Endothelial cell of umbilical vein (primary cell): ENCODE measurements at regions not wholly inside any gene's neighbourhood (a gene's known extent, or its start where the extent isn't known, plus 50 kb on each side); places are given as distances from the start of the nearest gene placed in this dataset.

ENCODE experiments used
- BruUV-seq: library from RNA; stranded (reverse); fragments of 400-500 nt; replicated peaks from 2 replicates; lab custom pipeline; 2021; lab: Mats Ljungman, UMichigan
- CTCF ChIA-PET: fragments of 300-600, 350-600 bp; sonication (Branson Sonifier 250); formaldehyde crosslinking; loops from one replicate; lab custom pipeline; 2021; ENCODE audit warnings: antibody characterized with exemption, inconsistent platforms; lab: Charles Lee
- POLR2A ChIA-PET: fragments of 300-600, 350-600 bp; sonication (Branson Sonifier 250); formaldehyde crosslinking; loops from one replicate; lab custom pipeline; 2021; ENCODE audit warnings: antibody characterized with exemption, inconsistent platforms; lab: Charles Lee
- DNase-seq: peaks from one replicate; pipeline ENCODE4 v3.0.0-alpha.2; 2011; ENCODE audit warnings: low read depth, low spot score
- FAIRE-seq: peaks from 2 replicates; lab custom pipeline; 2011; peaks lifted over from hg19 to GRCh38; lab: Jason Lieb, UNC
- H2AFZ ChIP-seq: 2 replicates; pipeline ENCODE4 v1.6.0; 2012; ENCODE audit warnings: low read depth, low read length, control low read depth, inconsistent platforms
- H3K27ac ChIP-seq: 2 replicates; pipeline ENCODE4 v1.5.1; 2011; ENCODE audit warnings: low read depth, mild to moderate bottlenecking, control low read depth, low read length, moderate library complexity; ENCODE audit not compliant: insufficient read depth
- H3K27me3 ChIP-seq, 2 experiments: 2 replicates each; pipeline versions ENCODE4 v1.6.0 to v1.6.1; 2011; ENCODE audit warnings: low read length in 2 of 2, mixed read lengths in 1 of 2; ENCODE audit not compliant: control insufficient read depth in 2 of 2, insufficient read depth in 2 of 2
- H3K36me3 ChIP-seq, 2 experiments: 2 replicates in 1 of 2; 3 replicates in 1 of 2; pipeline ENCODE4 v1.5.1; 2011; ENCODE audit warnings: low read length in 2 of 2, mild to moderate bottlenecking in 1 of 2, moderate library complexity in 1 of 2; ENCODE audit not compliant: control insufficient read depth in 2 of 2, insufficient read depth in 2 of 2; ENCODE audit errors: extremely low read depth in 1 of 2
- H3K4me1 ChIP-seq: 3 replicates; pipeline ENCODE4 v1.5.1; 2011; ENCODE audit warnings: mild to moderate bottlenecking, low read length; ENCODE audit not compliant: control insufficient read depth, insufficient read depth; ENCODE audit errors: extremely low read depth
- H3K4me2 ChIP-seq: 2 replicates; pipeline ENCODE4 v1.6.1; 2011; ENCODE audit warnings: low read length, control low read depth, mixed read lengths; ENCODE audit not compliant: insufficient read depth
- H3K4me3 ChIP-seq, 3 experiments: fragments of 200-600 bp in 1 of 3; sonication (generic), shearing (Covaris generic) in 1 of 3; replicated peaks in 1 of 3; 2 replicates each; pipeline ENCODE4 v1.5.1; 2011 to 2016; ENCODE audit warnings: control low read depth in 3 of 3, low read length in 3 of 3, mild to moderate bottlenecking in 2 of 3, inconsistent platforms in 1 of 3, low read depth in 1 of 3, moderate library complexity in 1 of 3; ENCODE audit not compliant: insufficient read depth in 1 of 3
- H3K79me2 ChIP-seq: 2 replicates; pipeline ENCODE4 v1.6.0; 2012; ENCODE audit warnings: low read length, inconsistent platforms; ENCODE audit not compliant: control insufficient read depth, insufficient read depth
- H3K9ac ChIP-seq: replicated peaks from 2 replicates; pipeline ENCODE3; 2011; ENCODE audit warnings: low read length, control low read depth; ENCODE audit not compliant: insufficient read depth; ENCODE audit errors: extremely low read depth
- H3K9me1 ChIP-seq: replicated peaks from 3 replicates; pipeline ENCODE4 v1.6.0; 2011; ENCODE audit warnings: mild to moderate bottlenecking, low read length; ENCODE audit not compliant: control insufficient read depth, insufficient read depth; ENCODE audit errors: extremely low read depth
- H3K9me3 ChIP-seq: replicated peaks from 2 replicates; pipeline ENCODE4 v1.5.1; 2012; ENCODE audit warnings: low read length, inconsistent platforms; ENCODE audit not compliant: control insufficient read depth, insufficient read depth
- H4K20me1 ChIP-seq: replicated peaks from 2 replicates; pipeline ENCODE3; 2011; ENCODE audit warnings: mild to moderate bottlenecking, low read length; ENCODE audit not compliant: control insufficient read depth, insufficient read depth; ENCODE audit errors: extremely low read depth
- CTCF ChIP-seq, 2 donors: IDR thresholded peaks; 1 replicate in 1 of 2; 2 replicates in 1 of 2; pipeline ENCODE4 v1.5.1; 2011; ENCODE audit warnings: low read length in 2 of 2, mild to moderate bottlenecking in 2 of 2, moderate library complexity in 2 of 2, control low read depth in 1 of 2, inconsistent platforms in 1 of 2, low read depth in 1 of 2; ENCODE audit not compliant: insufficient read depth in 1 of 2; ENCODE audit errors: extremely low read depth in 1 of 2
- EZH2 ChIP-seq: IDR thresholded peaks from 2 replicates; pipeline ENCODE4 v1.6.1; 2012; ENCODE audit warnings: borderline replicate concordance, low read depth, mild to moderate bottlenecking, moderate library complexity, low read length, inconsistent platforms; ENCODE audit not compliant: severe bottlenecking
- FOS ChIP-seq: IDR thresholded peaks from 2 replicates; pipeline ENCODE4 v1.6.1; 2011; ENCODE audit warnings: mild to moderate bottlenecking, low read length, moderate library complexity, borderline replicate concordance; ENCODE audit not compliant: insufficient read depth
- GATA2 ChIP-seq: IDR thresholded peaks from 2 replicates; pipeline ENCODE4 v1.7.0; 2011; ENCODE audit warnings: low read depth, mild to moderate bottlenecking, moderate library complexity, mixed read lengths, low read length; ENCODE audit not compliant: insufficient read length, insufficient read depth
- JUN ChIP-seq: IDR thresholded peaks from 2 replicates; pipeline ENCODE4 v1.6.1; 2011; ENCODE audit warnings: borderline replicate concordance, low read depth; ENCODE audit not compliant: insufficient read length, insufficient read depth
- MAX ChIP-seq: IDR thresholded peaks from 2 replicates; pipeline ENCODE4 v1.6.1; 2011; ENCODE audit not compliant: insufficient read depth, insufficient read length
- MYC ChIP-seq: IDR thresholded peaks from one replicate; pipeline ENCODE4 v1.6.1; 2011; ENCODE audit warnings: mild to moderate bottlenecking, low read depth, low read length
- POLR2A ChIP-seq: IDR thresholded peaks from 2 replicates; pipeline ENCODE4 v1.6.1; 2012; ENCODE audit warnings: low read depth, mild to moderate bottlenecking, control low read depth, low read length
- POLR2AphosphoS5 ChIP-seq: IDR thresholded peaks from 2 replicates; pipeline ENCODE4 v1.6.1; 2012; ENCODE audit warnings: low read depth, mild to moderate bottlenecking, control low read depth, low read length, moderate library complexity; ENCODE audit not compliant: insufficient read depth
- dilution Hi-C: fragments of 300-500 bp; cut with MboI; formaldehyde crosslinking; loops from one replicate; pipeline ENCODE4 v1.15.0; 2019; ENCODE audit warnings: low sequenced_read_pairs; ENCODE audit not compliant: extremely low pct_ligation_motif_present
- intact Hi-C: fragments of 100-400 bp; cut with micrococcal nuclease; formaldehyde crosslinking; loops from one replicate; pipeline ENCODE4 v1.10.0; 2022

- no peak for FAIRE-seq
- Histone ChIP-seq H2AFZ (no peak overlapping the region), H3K27ac (no peak overlapping the region), H3K9me1 (no peaks in the 10 kb centered on the region), H3K4me3 (no peak overlapping the region), H3K79me2 (no peaks in the 10 kb centered on the region), H3K9ac (no peak overlapping the region), H3K4me2 (no peak overlapping the region), H3K9me3 (no peaks in the 10 kb centered on the region), H3K27me3 (no peaks in the 10 kb centered on the region), H4K20me1 (no peaks in the 10 kb centered on the region), H3K36me3 (no peaks in the 10 kb centered on the region), H3K4me1 (no peaks in the 10 kb centered on the region)
- no peak for DNase-seq
- intact Hi-C loops (no loop called here), dilution Hi-C loops (no loop called here)
- no TSS peak for BruUV-seq
- CTCF ChIA-PET, result no interaction called here
- POLR2A ChIA-PET, result no interaction called here
- TF ChIP-seq CTCF (IDR thresholded peaks at IDR 0.05; ENCODE audit: extremely low read depth in 1 of 2, insufficient read depth in 1 of 2, low read depth in 1 of 2, low read length in 2 of 2) (no peak), POLR2AphosphoS5 (no peak), JUN (no peak), MYC (no peak), FOS (no peak), EZH2 (no peak), GATA2 (no peak), MAX (no peak), POLR2A (no peak)
These were observed 352.7 kb downstream of the AEBP2 start for GRCh38 chr12:19792028-19792427.
